HEK293 (cell line): ENCODE measurements at regions not wholly inside any gene's neighbourhood (a gene's known extent, or its start where the extent isn't known, plus 50 kb on each side); places are given as distances from the start of the nearest gene placed in this dataset.

ENCODE experiments used
- CTCF ChIA-PET: fragments of 350-600 bp; formaldehyde crosslinking; extraction: SDS; loops from one replicate; lab custom pipeline; 2021; ENCODE audit warnings: antibody characterized with exemption; lab: Yijun Ruan, JAX
- POLR2A ChIA-PET: fragments of 300-600 bp; formaldehyde crosslinking; extraction: SDS; loops from one replicate; lab custom pipeline; 2020; ENCODE audit warnings: antibody characterized with exemption, inconsistent platforms; lab: Yijun Ruan, JAX
- H3K27ac ChIP-seq: fragments of 200-500 bp; sonication (Bioruptor generic); 2 replicates; pipeline ENCODE4 v1.5.1; 2014; ENCODE audit warnings: low read depth, low read length, control low read depth, inconsistent platforms; ENCODE audit errors: extremely low read depth
- H3K36me3 ChIP-seq, 2 experiments: fragments of 200-500 bp in 1 of 2; sonication (Bioruptor generic) in 1 of 2; 1 replicate in 1 of 2; 2 replicates in 1 of 2; pipeline ENCODE4 v1.5.1; 2014 to 2017; ENCODE audit warnings: inconsistent platforms in 2 of 2, low read length in 2 of 2; ENCODE audit not compliant: control insufficient read depth in 2 of 2, insufficient read depth in 1 of 2
- H3K4me1 ChIP-seq: fragments of 200-500 bp; sonication (Bioruptor generic); 2 replicates; pipeline ENCODE4 v1.5.1; 2014; ENCODE audit warnings: mild to moderate bottlenecking, low read length, inconsistent platforms; ENCODE audit not compliant: control insufficient read depth, insufficient read depth
- H3K4me3 ChIP-seq: 2 replicates; pipeline ENCODE4 v1.5.1; 2011; ENCODE audit warnings: low read depth, mild to moderate bottlenecking, control low read depth, low read length, moderate library complexity
- H3K9me3 ChIP-seq: fragments of 200-500 bp; sonication (Bioruptor generic); 2 replicates; pipeline ENCODE4 v1.5.1; 2014; ENCODE audit warnings: low read depth, low read length, inconsistent platforms; ENCODE audit not compliant: control insufficient read depth, insufficient read depth
- BCL11A ChIP-seq: fragments of 450-650 bp; formaldehyde crosslinking; IDR thresholded peaks from 2 replicates; pipeline ENCODE4 v1.5.1; 2016; ENCODE audit warnings: low read depth, missing biosample characterization, missing genetic modification characterization
- BCL11B ChIP-seq: fragments of 450-650 bp; formaldehyde crosslinking; IDR thresholded peaks from 2 replicates; pipeline ENCODE4 v1.5.1; 2016; ENCODE audit warnings: low read depth, missing biosample characterization, missing genetic modification characterization
- FEZF1 ChIP-seq: fragments of 450-650 bp; formaldehyde crosslinking; IDR thresholded peaks from 2 replicates; pipeline ENCODE4 v1.5.1; 2016; ENCODE audit warnings: missing biosample characterization, missing genetic modification characterization
- GLIS1 ChIP-seq: fragments of 450-650 bp; formaldehyde crosslinking; IDR thresholded peaks from 2 replicates; pipeline ENCODE4 v1.5.1; 2016; ENCODE audit warnings: missing biosample characterization, missing genetic modification characterization
- OSR2 ChIP-seq: fragments of 450-650 bp; formaldehyde crosslinking; IDR thresholded peaks from 2 replicates; pipeline ENCODE4 v1.5.1; 2016; ENCODE audit warnings: missing biosample characterization, missing genetic modification characterization
- SCRT1 ChIP-seq: fragments of 450-650 bp; formaldehyde crosslinking; IDR thresholded peaks from 2 replicates; pipeline ENCODE4 v1.5.1; 2016; ENCODE audit warnings: missing biosample characterization, missing genetic modification characterization, borderline replicate concordance
- YY2 ChIP-seq: fragments of 450-650 bp; formaldehyde crosslinking; IDR thresholded peaks from 2 replicates; pipeline ENCODE4 v1.5.1; 2016; ENCODE audit warnings: missing biosample characterization, missing genetic modification characterization
- ZIC2 ChIP-seq: fragments of 450-650 bp; formaldehyde crosslinking; IDR thresholded peaks from 2 replicates; pipeline ENCODE4 v1.5.1; 2016; ENCODE audit warnings: missing biosample characterization, missing genetic modification characterization
- ZNF121 ChIP-seq: fragments of 450-650 bp; formaldehyde crosslinking; IDR thresholded peaks from 2 replicates; pipeline ENCODE4 v1.5.1; 2016; ENCODE audit warnings: missing biosample characterization, missing genetic modification characterization
- ZNF138 ChIP-seq: fragments of 450-650 bp; formaldehyde crosslinking; IDR thresholded peaks from 2 replicates; pipeline ENCODE4 v1.5.1; 2016; ENCODE audit warnings: missing biosample characterization, missing genetic modification characterization, borderline replicate concordance
- ZNF157 ChIP-seq: fragments of 450-650 bp; formaldehyde crosslinking; IDR thresholded peaks from 2 replicates; pipeline ENCODE4 v1.5.1; 2016; ENCODE audit warnings: missing biosample characterization, missing genetic modification characterization
- ZNF175 ChIP-seq: fragments of 450-650 bp; formaldehyde crosslinking; IDR thresholded peaks from 2 replicates; pipeline ENCODE4 v1.5.1; 2016; ENCODE audit warnings: missing biosample characterization, missing genetic modification characterization
- ZNF202 ChIP-seq: fragments of 450-650 bp; formaldehyde crosslinking; IDR thresholded peaks from 2 replicates; pipeline ENCODE4 v1.5.1; 2016; ENCODE audit warnings: missing biosample characterization, missing genetic modification characterization, borderline replicate concordance
- ZNF266 ChIP-seq: fragments of 450-650 bp; formaldehyde crosslinking; IDR thresholded peaks from 2 replicates; pipeline ENCODE4 v1.5.1; 2016; ENCODE audit warnings: missing biosample characterization, missing genetic modification characterization, low read depth
- ZNF423 ChIP-seq: fragments of 450-650 bp; formaldehyde crosslinking; IDR thresholded peaks from 2 replicates; pipeline ENCODE4 v1.5.1; 2016; ENCODE audit warnings: missing biosample characterization, missing genetic modification characterization
- ZNF426 ChIP-seq: fragments of 450-650 bp; formaldehyde crosslinking; IDR thresholded peaks from 2 replicates; pipeline ENCODE4 v1.5.1; 2017; ENCODE audit warnings: missing biosample characterization, missing genetic modification characterization, mild to moderate bottlenecking, inconsistent platforms, moderate library complexity
- ZNF433 ChIP-seq: fragments of 450-650 bp; formaldehyde crosslinking; IDR thresholded peaks from 2 replicates; pipeline ENCODE4 v1.5.1; 2016; ENCODE audit warnings: missing biosample characterization, missing genetic modification characterization, low read depth
- ZNF555 ChIP-seq: fragments of 450-650 bp; formaldehyde crosslinking; conservative IDR thresholded peaks from 2 replicates; pipeline ENCODE4 v1.5.1; 2017; ENCODE audit warnings: missing biosample characterization, mild to moderate bottlenecking, missing genetic modification characterization, inconsistent platforms
- ZNF561 ChIP-seq: fragments of 450-650 bp; IDR thresholded peaks from 2 replicates; pipeline ENCODE4 v1.5.1; 2018; ENCODE audit warnings: missing biosample characterization, missing genetic modification characterization, borderline replicate concordance
- ZNF585B ChIP-seq: fragments of 450-650 bp; formaldehyde crosslinking; IDR thresholded peaks from 2 replicates; pipeline ENCODE4 v1.5.1; 2016; ENCODE audit warnings: missing biosample characterization, missing genetic modification characterization
- ZNF658 ChIP-seq: fragments of 450-650 bp; formaldehyde crosslinking; IDR thresholded peaks from 2 replicates; pipeline ENCODE4; 2016; ENCODE audit warnings: missing biosample characterization, missing genetic modification characterization
- ZNF677 ChIP-seq: fragments of 450-650 bp; IDR thresholded peaks from 2 replicates; pipeline ENCODE4 v1.5.0; 2018; ENCODE audit warnings: missing biosample characterization, mild to moderate bottlenecking, missing genetic modification characterization, moderate library complexity
- ZSCAN16 ChIP-seq: fragments of 450-650 bp; formaldehyde crosslinking; IDR thresholded peaks from 2 replicates; pipeline ENCODE4 v1.5.1; 2016; ENCODE audit warnings: missing biosample characterization, missing genetic modification characterization
- TF ChIP-seq, protein P1 (sequence below): fragments of 450-650 bp; formaldehyde crosslinking; IDR thresholded peaks from 2 replicates; pipeline ENCODE4 v1.5.1; 2016; ENCODE audit warnings: missing biosample characterization, missing genetic modification characterization, borderline replicate concordance
- TF ChIP-seq, protein P2 (sequence below): fragments of 450-650 bp; formaldehyde crosslinking; IDR thresholded peaks from 2 replicates; pipeline ENCODE4 v1.5.1; 2016; ENCODE audit warnings: missing biosample characterization, missing genetic modification characterization
- TF ChIP-seq, protein P3 (sequence below): fragments of 450-650 bp; formaldehyde crosslinking; IDR thresholded peaks from 2 replicates; pipeline ENCODE4 v1.5.1; 2016; ENCODE audit warnings: missing biosample characterization, missing genetic modification characterization
- TF ChIP-seq, protein P4 (sequence below): fragments of 450-650 bp; formaldehyde crosslinking; IDR thresholded peaks from 2 replicates; pipeline ENCODE4 v1.5.1; 2016; ENCODE audit warnings: missing biosample characterization, missing genetic modification characterization

DNA sequence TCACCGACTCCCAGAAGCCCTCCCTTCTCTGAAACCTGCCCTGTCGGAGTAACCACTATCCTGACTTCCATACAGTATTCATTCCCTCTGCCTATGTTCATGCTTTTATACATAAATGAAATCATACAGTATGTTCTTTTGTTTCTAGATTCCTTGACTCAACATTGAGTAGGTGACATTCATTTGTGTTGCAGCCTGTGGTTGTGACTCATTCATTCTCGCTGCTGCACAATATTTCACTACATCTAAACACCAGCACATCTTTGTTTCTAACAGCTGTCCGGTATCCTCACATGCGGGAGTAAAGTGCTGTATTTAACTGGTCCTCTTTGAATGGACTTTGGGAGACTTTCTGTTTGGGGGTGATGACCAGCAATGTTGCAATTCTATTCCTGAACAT lies 135.0 kb upstream of the FOXF1 start:
- no peaks in the 10 kb centered on the region for H3K4me1 ChIP-seq
- CTCF ChIA-PET: interaction anchor here (0.5 to 0.6 kb wide), 2 partner anchors 170 to 1064 kb away, joined by 3 read pairs; no protein-coding TSS in a partner anchor
- H3K4me3 ChIP-seq: no peak overlapping the region
- POLR2A ChIA-PET: no interaction called here
- no peaks in the 10 kb centered on the region for H3K36me3 ChIP-seq
- H3K27ac ChIP-seq: no peak overlapping the region
- TF ChIP-seq YY2: no peak
- no peak for TF ChIP-seq ZNF138 (tag by site-specific recombination)
- no peak for TF ChIP-seq GLIS1 (tag by site-specific recombination)
- no peak for TF ChIP-seq ZNF175 (tag by site-specific recombination)
- no peak for TF ChIP-seq ZIC2 (tag by site-specific recombination)
- TF ChIP-seq, protein P1, sequence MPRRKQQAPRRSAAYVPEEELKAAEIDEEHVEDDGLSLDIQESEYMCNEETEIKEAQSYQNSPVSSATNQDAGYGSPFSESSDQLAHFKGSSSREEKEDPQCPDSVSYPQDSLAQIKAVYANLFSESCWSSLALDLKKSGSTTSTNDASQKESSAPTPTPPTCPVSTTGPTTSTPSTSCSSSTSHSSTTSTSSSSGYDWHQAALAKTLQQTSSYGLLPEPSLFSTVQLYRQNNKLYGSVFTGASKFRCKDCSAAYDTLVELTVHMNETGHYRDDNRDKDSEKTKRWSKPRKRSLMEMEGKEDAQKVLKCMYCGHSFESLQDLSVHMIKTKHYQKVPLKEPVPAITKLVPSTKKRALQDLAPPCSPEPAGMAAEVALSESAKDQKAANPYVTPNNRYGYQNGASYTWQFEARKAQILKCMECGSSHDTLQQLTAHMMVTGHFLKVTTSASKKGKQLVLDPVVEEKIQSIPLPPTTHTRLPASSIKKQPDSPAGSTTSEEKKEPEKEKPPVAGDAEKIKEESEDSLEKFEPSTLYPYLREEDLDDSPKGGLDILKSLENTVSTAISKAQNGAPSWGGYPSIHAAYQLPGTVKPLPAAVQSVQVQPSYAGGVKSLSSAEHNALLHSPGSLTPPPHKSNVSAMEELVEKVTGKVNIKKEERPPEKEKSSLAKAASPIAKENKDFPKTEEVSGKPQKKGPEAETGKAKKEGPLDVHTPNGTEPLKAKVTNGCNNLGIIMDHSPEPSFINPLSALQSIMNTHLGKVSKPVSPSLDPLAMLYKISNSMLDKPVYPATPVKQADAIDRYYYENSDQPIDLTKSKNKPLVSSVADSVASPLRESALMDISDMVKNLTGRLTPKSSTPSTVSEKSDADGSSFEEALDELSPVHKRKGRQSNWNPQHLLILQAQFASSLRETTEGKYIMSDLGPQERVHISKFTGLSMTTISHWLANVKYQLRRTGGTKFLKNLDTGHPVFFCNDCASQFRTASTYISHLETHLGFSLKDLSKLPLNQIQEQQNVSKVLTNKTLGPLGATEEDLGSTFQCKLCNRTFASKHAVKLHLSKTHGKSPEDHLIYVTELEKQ (tag by site-specific recombination): no peak
- no peak for TF ChIP-seq ZNF157 (tag by site-specific recombination)
- no peak for TF ChIP-seq SCRT1 (tag by site-specific recombination)
- no peak for TF ChIP-seq ZNF423
- no peak for TF ChIP-seq ZSCAN16
- no peak for TF ChIP-seq ZNF555 (tag by site-specific recombination)
- no peak for TF ChIP-seq ZNF426 (tag by site-specific recombination)
- TF ChIP-seq ZNF561 (tag by site-specific recombination): no peak
- TF ChIP-seq ZNF677 (tag by site-specific recombination): no peak
- TF ChIP-seq BCL11B (tag by site-specific recombination): no peak
- TF ChIP-seq, all 188 proteins: peak for 0
- no peaks in the 10 kb centered on the region for H3K9me3 ChIP-seq

DNA sequence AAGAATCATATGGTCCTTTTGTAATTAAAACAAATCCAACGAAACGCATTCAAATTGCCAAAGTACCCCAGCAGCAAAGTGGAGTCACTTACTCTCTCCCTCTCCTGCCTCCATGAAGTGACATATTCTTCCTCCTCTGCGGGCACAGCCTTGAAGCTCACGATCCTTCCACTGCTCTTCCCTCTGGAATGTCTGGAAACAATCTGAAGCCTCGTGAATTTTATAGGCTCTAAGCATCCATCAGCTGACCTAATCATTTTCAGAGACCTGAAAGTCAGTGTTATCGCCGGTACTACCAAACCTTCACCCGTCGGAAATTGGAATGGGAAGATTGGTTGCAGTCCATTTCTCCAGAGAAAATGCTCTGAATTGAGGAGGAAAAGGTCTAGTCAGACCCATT lies 134.5 kb upstream of the FOXF1 start:
- TF ChIP-seq ZNF121 (tag by site-specific recombination) (no peak), ZNF433 (no peak), OSR2 (tag by site-specific recombination) (no peak), YY2 (no peak)
- Histone ChIP-seq H3K4me3 (no peak overlapping the region), H3K4me1 (no peaks in the 10 kb centered on the region), H3K9me3 (no peaks in the 10 kb centered on the region), H3K36me3 (no peaks in the 10 kb centered on the region), H3K27ac (no peak overlapping the region)
- POLR2A ChIA-PET: no interaction called here
- CTCF ChIA-PET: interaction anchor here (0.6 kb wide), 1 partner anchor 1063 kb away, joined by 3 read pairs; no protein-coding TSS in a partner anchor

DNA sequence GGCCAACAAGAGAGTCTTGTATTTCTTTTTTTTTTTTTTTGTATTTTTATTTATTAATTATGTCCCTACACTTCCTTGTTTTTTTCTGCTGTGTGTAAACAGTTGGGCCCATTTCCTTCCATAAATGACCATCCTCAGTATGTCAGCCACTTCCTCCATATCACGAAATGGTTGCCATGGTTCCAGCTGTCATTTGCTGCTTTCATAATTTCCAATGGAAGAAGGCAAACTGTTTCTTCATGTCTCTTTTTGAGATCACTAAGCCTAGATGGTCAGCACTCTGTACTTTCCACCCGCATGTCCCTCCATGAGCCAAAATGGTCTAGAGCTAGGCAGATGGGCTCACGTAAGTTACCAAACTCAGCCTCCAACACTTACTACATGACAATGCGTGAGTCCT lies 133.5 kb upstream of the FOXF1 start:
- Histone ChIP-seq H3K9me3 (no peaks in the 10 kb centered on the region), H3K27ac (no peak overlapping the region), H3K36me3 (no peaks in the 10 kb centered on the region), H3K4me1 (no peaks in the 10 kb centered on the region), H3K4me3 (no peak overlapping the region)
- ChIA-PET POLR2A (no interaction called here), CTCF (interaction anchor here (0.6 kb wide), 1 partner anchor 31 kb away, joined by 3 read pairs; no protein-coding TSS in a partner anchor)
- TF ChIP-seq, protein P2, sequence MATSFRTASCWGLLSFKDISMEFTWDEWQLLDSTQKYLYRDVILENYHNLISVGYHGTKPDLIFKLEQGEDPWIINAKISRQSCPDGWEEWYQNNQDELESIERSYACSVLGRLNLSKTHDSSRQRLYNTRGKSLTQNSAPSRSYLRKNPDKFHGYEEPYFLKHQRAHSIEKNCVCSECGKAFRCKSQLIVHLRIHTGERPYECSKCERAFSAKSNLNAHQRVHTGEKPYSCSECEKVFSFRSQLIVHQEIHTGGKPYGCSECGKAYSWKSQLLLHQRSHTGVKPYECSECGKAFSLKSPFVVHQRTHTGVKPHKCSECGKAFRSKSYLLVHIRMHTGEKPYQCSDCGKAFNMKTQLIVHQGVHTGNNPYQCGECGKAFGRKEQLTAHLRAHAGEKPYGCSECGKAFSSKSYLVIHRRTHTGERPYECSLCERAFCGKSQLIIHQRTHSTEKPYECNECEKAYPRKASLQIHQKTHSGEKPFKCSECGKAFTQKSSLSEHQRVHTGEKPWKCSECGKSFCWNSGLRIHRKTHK: no peak
- TF ChIP-seq ZNF266 (tag by site-specific recombination) (no peak), ZNF658 (no peak), FEZF1 (tag by site-specific recombination) (no peak), BCL11A (tag by site-specific recombination) (no peak), ZNF585B (tag by site-specific recombination) (no peak), ZNF202 (tag by site-specific recombination) (no peak)
- TF ChIP-seq, protein P3, sequence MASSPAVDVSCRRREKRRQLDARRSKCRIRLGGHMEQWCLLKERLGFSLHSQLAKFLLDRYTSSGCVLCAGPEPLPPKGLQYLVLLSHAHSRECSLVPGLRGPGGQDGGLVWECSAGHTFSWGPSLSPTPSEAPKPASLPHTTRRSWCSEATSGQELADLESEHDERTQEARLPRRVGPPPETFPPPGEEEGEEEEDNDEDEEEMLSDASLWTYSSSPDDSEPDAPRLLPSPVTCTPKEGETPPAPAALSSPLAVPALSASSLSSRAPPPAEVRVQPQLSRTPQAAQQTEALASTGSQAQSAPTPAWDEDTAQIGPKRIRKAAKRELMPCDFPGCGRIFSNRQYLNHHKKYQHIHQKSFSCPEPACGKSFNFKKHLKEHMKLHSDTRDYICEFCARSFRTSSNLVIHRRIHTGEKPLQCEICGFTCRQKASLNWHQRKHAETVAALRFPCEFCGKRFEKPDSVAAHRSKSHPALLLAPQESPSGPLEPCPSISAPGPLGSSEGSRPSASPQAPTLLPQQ (tag by site-specific recombination): no peak
- TF ChIP-seq, protein P4, sequence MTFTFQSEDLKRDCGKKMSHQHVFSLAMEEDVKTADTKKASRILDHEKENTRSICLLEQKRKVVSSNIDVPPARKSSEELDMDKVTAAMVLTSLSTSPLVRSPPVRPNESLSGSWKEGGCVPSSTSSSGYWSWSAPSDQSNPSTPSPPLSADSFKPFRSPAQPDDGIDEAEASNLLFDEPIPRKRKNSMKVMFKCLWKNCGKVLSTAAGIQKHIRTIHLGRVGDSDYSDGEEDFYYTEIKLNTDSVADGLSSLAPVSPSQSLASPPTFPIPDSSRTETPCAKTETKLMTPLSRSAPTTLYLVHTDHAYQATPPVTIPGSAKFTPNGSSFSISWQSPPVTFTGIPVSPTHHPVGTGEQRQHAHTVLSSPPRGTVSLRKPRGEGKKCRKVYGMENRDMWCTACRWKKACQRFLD: no peak
